HEK293T (cell line): ENCODE measurements at regions not wholly inside any gene's neighbourhood (a gene's known extent, or its start where the extent isn't known, plus 50 kb on each side); places are given as distances from the start of the nearest gene placed in this dataset.

Source experiments
- FOXM1 ChIP-seq: fragments of 450-650 bp; IDR thresholded peaks from 2 replicates; pipeline ENCODE4 v1.6.1; 2017; ENCODE audit warnings: mild to moderate bottlenecking, borderline replicate concordance
- HDGF ChIP-seq: fragments of 450-650 bp; IDR thresholded peaks from 2 replicates; pipeline ENCODE4 v1.6.1; 2017; ENCODE audit warnings: antibody characterized with exemption, borderline replicate concordance
- SUZ12 ChIP-seq: fragments of 450-650 bp; IDR thresholded peaks from 2 replicates; pipeline ENCODE4 v1.6.1; 2016; ENCODE audit warnings: mild to moderate bottlenecking

DNA sequence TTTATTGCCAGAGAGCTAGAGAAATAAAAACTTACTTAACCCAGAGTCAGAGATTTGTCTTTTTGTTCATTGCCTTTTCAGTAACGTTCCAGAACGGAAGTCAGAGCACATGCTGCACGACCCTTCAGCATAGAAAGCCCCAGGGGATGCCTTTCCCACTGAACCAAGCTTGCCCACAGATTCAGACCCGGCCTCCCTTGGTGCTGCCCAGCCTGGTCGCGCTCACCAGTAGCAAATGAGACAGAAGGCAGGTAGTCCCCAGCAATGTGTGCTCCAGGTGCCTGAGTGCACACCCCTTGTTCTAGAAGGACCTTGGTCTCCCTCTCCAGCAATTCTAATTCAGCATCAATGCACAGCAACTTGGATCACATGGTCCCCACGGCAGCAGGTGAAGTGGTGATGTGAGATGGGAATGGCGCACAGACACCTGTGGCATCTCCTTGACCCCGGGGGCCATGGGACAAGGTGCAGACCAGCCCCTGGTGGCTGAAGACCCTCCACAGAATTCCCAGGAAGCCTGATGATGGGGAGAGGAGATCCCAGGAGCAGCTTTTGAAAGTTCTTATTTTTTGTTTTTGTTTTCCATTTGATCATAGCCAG is 91.8 kb upstream of the IQSEC1 start:
- no peak for TF ChIP-seq SUZ12
- TF ChIP-seq HDGF: no peak
- TF ChIP-seq FOXM1: no peak
